ENCODE measurements at regions not wholly inside any gene's neighbourhood (a gene's known extent, or its start where the extent isn't known, plus 50 kb on each side); places are given as distances from the start of the nearest gene placed in this dataset.

- TF ChIP-seq MYB (IDR thresholded peaks at IDR 0.05; ENCODE audit: borderline replicate concordance, low read depth, low read length): no peak
- no peak for TF ChIP-seq ZSCAN29 (IDR thresholded peaks at IDR 0.05)
- TF ChIP-seq, protein P1, sequence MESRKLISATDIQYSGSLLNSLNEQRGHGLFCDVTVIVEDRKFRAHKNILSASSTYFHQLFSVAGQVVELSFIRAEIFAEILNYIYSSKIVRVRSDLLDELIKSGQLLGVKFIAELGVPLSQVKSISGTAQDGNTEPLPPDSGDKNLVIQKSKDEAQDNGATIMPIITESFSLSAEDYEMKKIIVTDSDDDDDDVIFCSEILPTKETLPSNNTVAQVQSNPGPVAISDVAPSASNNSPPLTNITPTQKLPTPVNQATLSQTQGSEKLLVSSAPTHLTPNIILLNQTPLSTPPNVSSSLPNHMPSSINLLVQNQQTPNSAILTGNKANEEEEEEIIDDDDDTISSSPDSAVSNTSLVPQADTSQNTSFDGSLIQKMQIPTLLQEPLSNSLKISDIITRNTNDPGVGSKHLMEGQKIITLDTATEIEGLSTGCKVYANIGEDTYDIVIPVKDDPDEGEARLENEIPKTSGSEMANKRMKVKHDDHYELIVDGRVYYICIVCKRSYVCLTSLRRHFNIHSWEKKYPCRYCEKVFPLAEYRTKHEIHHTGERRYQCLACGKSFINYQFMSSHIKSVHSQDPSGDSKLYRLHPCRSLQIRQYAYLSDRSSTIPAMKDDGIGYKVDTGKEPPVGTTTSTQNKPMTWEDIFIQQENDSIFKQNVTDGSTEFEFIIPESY (IDR thresholded peaks at IDR 0.05): no peak
- no peak for TF ChIP-seq HDAC2 (IDR thresholded peaks at IDR 0.05)
- TF ChIP-seq PKNOX1 (IDR thresholded peaks at IDR 0.05): no peak
These were observed 290.6 kb upstream of the PHYHIPL start (continued) for GRCh38 chr10:58885686-58886345.

DNA sequence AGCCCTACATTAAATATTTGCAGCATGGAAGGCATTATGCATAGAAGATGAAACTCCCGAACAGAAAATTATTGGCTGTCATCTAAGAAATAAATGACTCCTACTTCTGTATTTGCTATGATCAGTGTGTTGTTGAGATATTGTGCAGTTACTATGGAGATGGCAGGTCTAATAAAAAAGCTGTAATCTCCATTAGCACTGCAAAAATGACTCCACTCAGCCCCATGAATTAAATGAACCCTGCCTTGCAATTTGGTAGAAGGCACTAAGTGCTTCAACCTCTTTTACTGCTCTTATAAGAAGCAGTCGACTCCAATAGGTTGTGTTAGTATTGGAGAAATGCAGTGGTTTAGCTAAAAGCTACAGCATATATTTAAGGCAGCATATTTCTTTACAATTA lies 290.0 kb upstream of the PHYHIPL start:
- BruUV-seq (replicated peaks): no TSS peak
- ChIA-PET CTCF (no interaction called here), RAD21 (ENCODE audit: unreplicated experiment) (no interaction called here), SMC1A (ENCODE audit: uncharacterized antibody, unreplicated experiment) (interaction anchor here (0.8 kb wide), 1 partner anchor 119 kb away, joined by 3 read pairs; no protein-coding TSS in a partner anchor), POLR2A (no interaction called here)
- no peaks in the 10 kb centered on the region for H3K36me3 ChIP-seq (ENCODE audit: control insufficient read depth in 2 of 2, insufficient read depth in 2 of 2, low read length in 1 of 2)
- intact Hi-C loops (cut with micrococcal nuclease; ENCODE audit: unreplicated experiment): no loop called here
- no peak overlapping the region for H3K4me2 ChIP-seq (ENCODE audit: control insufficient read depth, insufficient read depth)
- WGBS (ENCODE audit: insufficient coverage, insufficient replicate concordance, low lambda C conversion rate, missing lambda C conversion rate): 2% methylated on average over 2 of the region's 2 CpGs
- no peaks in the 10 kb centered on the region; a peak in 1 of 4 replicates for H3K27me3 ChIP-seq (replicated peaks in 1 of 2; ENCODE audit: control insufficient read depth in 2 of 2, insufficient read depth in 2 of 2, low read length in 1 of 2)
- ATAC-seq (no peak), FAIRE-seq (no peak), DNase-seq (ENCODE audit: low read depth, low spot score) (no peak)
- no peak overlapping the region for H3K9ac ChIP-seq (ENCODE audit: control insufficient read depth, insufficient read depth, low read length)
- no peak overlapping the region for H3K27ac ChIP-seq (ENCODE audit: control insufficient read depth, insufficient read depth)
- H3K79me2 ChIP-seq (ENCODE audit: control insufficient read depth, insufficient read depth, low read length): no peaks in the 10 kb centered on the region
- no peak overlapping the region for H2AFZ ChIP-seq (ENCODE audit: control insufficient read depth, low read depth, low read length)
- in situ Hi-C loops (cut with MboI): no loop called here
- H3K9me3 ChIP-seq (replicated peaks; ENCODE audit: control insufficient read depth, insufficient read depth, low read length): no peaks in the 10 kb centered on the region
- no peaks in the 10 kb centered on the region for H3K4me1 ChIP-seq (ENCODE audit: control insufficient read depth, insufficient read depth, low read length)
- no peaks in the 10 kb centered on the region for H4K20me1 ChIP-seq (ENCODE audit: control insufficient read depth, insufficient read depth)
- no peak overlapping the region for H3K4me3 ChIP-seq
- TF ChIP-seq ZSCAN29 (IDR thresholded peaks at IDR 0.05) (no peak), SMAD1 (IDR thresholded peaks at IDR 0.05; ENCODE audit: low read depth, partially characterized antibody) (no peak), CUX1 (IDR thresholded peaks at IDR 0.05; ENCODE audit: insufficient replicate concordance, low read depth, low read length) (no peak), RBBP5 (conservative IDR thresholded peaks at IDR 0.05) (no peak), MEF2B (IDR thresholded peaks at IDR 0.05; ENCODE audit: partially characterized antibody, poor library complexity, severe bottlenecking) (no peak), RAD51 (IDR thresholded peaks at IDR 0.05) (no peak), EP300 (IDR thresholded peaks at IDR 0.05; ENCODE audit: borderline replicate concordance in 1 of 2, control insufficient read depth in 1 of 2, low read depth in 2 of 2, low read length in 2 of 2) (no peak), ZZZ3 (IDR thresholded peaks at IDR 0.05; ENCODE audit: control insufficient read depth, insufficient read length, low read depth) (no peak)
- TF ChIP-seq, protein P2, sequence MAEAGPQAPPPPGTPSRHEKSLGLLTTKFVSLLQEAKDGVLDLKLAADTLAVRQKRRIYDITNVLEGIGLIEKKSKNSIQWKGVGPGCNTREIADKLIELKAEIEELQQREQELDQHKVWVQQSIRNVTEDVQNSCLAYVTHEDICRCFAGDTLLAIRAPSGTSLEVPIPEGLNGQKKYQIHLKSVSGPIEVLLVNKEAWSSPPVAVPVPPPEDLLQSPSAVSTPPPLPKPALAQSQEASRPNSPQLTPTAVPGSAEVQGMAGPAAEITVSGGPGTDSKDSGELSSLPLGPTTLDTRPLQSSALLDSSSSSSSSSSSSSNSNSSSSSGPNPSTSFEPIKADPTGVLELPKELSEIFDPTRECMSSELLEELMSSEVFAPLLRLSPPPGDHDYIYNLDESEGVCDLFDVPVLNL (IDR thresholded peaks at IDR 0.05; ENCODE audit: low read depth, low read length): no peak

Data from GM12878 (cell line).